UCSD-AML1 (cell line): ENCODE measurements at regions not wholly inside any gene's neighbourhood (a gene's known extent, or its start where the extent isn't known, plus 50 kb on each side); places are given as distances from the start of the nearest gene placed in this dataset.

Experiments
- DNase-seq: peaks from one replicate; lab custom pipeline; 2025; ENCODE audit not compliant: unreplicated experiment; lab: John Stamatoyannopoulos, UW

GRCh38 chr14:41957459-41957858, 350.8 kb downstream of the LRFN5 start:
- DNase-seq = no peak
